ENCODE measurements at regions not wholly inside any gene's neighbourhood (a gene's known extent, or its start where the extent isn't known, plus 50 kb on each side); places are given as distances from the start of the nearest gene placed in this dataset.

- no peaks in the 10 kb centered on the region for H3K79me2 ChIP-seq (ENCODE audit: insufficient read depth, low read length)
- Mint-ChIP-seq H3K27ac (ENCODE audit: unreplicated experiment) (no peak overlapping the region), H3K4me1 (ENCODE audit: low read depth, unreplicated experiment) (peaks cover 19% of the 10 kb centered on the region), H3K36me3 (ENCODE audit: low read depth, unreplicated experiment) (no peaks in the 10 kb centered on the region), H3K4me3 (ENCODE audit: unreplicated experiment) (no peak overlapping the region), H3K9me3 (ENCODE audit: unreplicated experiment) (peaks cover 5% of the 10 kb centered on the region), H3K27me3 (ENCODE audit: low read depth, unreplicated experiment) (peaks cover 6% of the 10 kb centered on the region)
- no peak overlapping the region for H3K4me2 ChIP-seq (ENCODE audit: low read length)
- H3K27ac ChIP-seq (ENCODE audit: low read depth, low read length) = no peak overlapping the region
- H3K9ac ChIP-seq (ENCODE audit: low read length) = no peak overlapping the region
- H3K9me3 ChIP-seq (ENCODE audit: insufficient read depth, low read depth, low read length) = no peaks in the 10 kb centered on the region
- no peak for TF ChIP-seq EZH2 (IDR thresholded peaks at IDR 0.05; ENCODE audit: insufficient read depth, low read length)
- TF ChIP-seq CTCF (IDR thresholded peaks at IDR 0.05; ENCODE audit: insufficient read depth, low read depth, low read length) = no peak
- no peak overlapping the region for H2AFZ ChIP-seq (ENCODE audit: low read depth, low read length)
- H3K36me3 ChIP-seq (ENCODE audit: insufficient read depth, low read length) = no peaks in the 10 kb centered on the region
- DNase-seq (ENCODE audit: low read depth) (no peak), FAIRE-seq (no peak)
- H4K20me1 ChIP-seq (ENCODE audit: insufficient read depth, low read length) = no peaks in the 10 kb centered on the region
- H3K4me1 ChIP-seq (ENCODE audit: insufficient read depth, low read length) = no peaks in the 10 kb centered on the region
- H3K4me3 ChIP-seq (ENCODE audit: insufficient read depth, low read depth, low read length) = no peak overlapping the region
- H3K27me3 ChIP-seq (ENCODE audit: insufficient read depth, low read length) = no peaks in the 10 kb centered on the region
Observed at GRCh38 chr10:36185097-36185496, 543.0 kb upstream of the FZD8 start.

GRCh38 chr10:36183726-36184125 is 541.6 kb upstream of the FZD8 start:
- DNase-seq (ENCODE audit: low read depth) (no peak), FAIRE-seq (no peak)
- H3K9me3 Mint-ChIP-seq (ENCODE audit: unreplicated experiment) = no peaks in the 10 kb centered on the region
- Histone ChIP-seq H3K27me3 (ENCODE audit: insufficient read depth, low read length) (no peaks in the 10 kb centered on the region), H3K9me3 (ENCODE audit: insufficient read depth, low read depth, low read length) (no peaks in the 10 kb centered on the region), H3K4me2 (ENCODE audit: low read length) (no peak overlapping the region), H4K20me1 (ENCODE audit: insufficient read depth, low read length) (no peaks in the 10 kb centered on the region), H3K4me3 (ENCODE audit: insufficient read depth, low read depth, low read length) (no peak overlapping the region), H3K79me2 (ENCODE audit: insufficient read depth, low read length) (no peaks in the 10 kb centered on the region), H3K9ac (ENCODE audit: low read length) (no peak overlapping the region), H3K36me3 (ENCODE audit: insufficient read depth, low read length) (no peaks in the 10 kb centered on the region), H3K27ac (ENCODE audit: low read depth, low read length) (no peak overlapping the region), H2AFZ (ENCODE audit: low read depth, low read length) (no peak overlapping the region), H3K4me1 (ENCODE audit: insufficient read depth, low read length) (no peaks in the 10 kb centered on the region)
- H3K27me3 Mint-ChIP-seq (ENCODE audit: low read depth, unreplicated experiment) = peaks cover 6% of the 10 kb centered on the region
- TF ChIP-seq CTCF (IDR thresholded peaks at IDR 0.05; ENCODE audit: insufficient read depth, low read depth, low read length) = no peak
- H3K36me3 Mint-ChIP-seq (ENCODE audit: low read depth, unreplicated experiment) = no peaks in the 10 kb centered on the region
- H3K4me1 Mint-ChIP-seq (ENCODE audit: low read depth, unreplicated experiment) = peaks cover 19% of the 10 kb centered on the region
- no peak overlapping the region for H3K4me3 Mint-ChIP-seq (ENCODE audit: unreplicated experiment)
- H3K27ac Mint-ChIP-seq (ENCODE audit: unreplicated experiment) = no peak overlapping the region

GRCh38 chr10:36183056-36183455 is 541.0 kb upstream of the FZD8 start:
- H3K79me2 ChIP-seq (ENCODE audit: insufficient read depth, low read length) = no peaks in the 10 kb centered on the region
- no peak overlapping the region for H2AFZ ChIP-seq (ENCODE audit: low read depth, low read length)
- no peak overlapping the region for H3K9ac ChIP-seq (ENCODE audit: low read length)
- Mint-ChIP-seq H3K4me1 (ENCODE audit: low read depth, unreplicated experiment) (peaks cover 19% of the 10 kb centered on the region), H3K27me3 (ENCODE audit: low read depth, unreplicated experiment) (peaks cover 4% of the 10 kb centered on the region), H3K27ac (ENCODE audit: unreplicated experiment) (no peak overlapping the region), H3K4me3 (ENCODE audit: unreplicated experiment) (no peak overlapping the region), H3K36me3 (ENCODE audit: low read depth, unreplicated experiment) (no peaks in the 10 kb centered on the region), H3K9me3 (ENCODE audit: unreplicated experiment) (no peaks in the 10 kb centered on the region)
- H3K36me3 ChIP-seq (ENCODE audit: insufficient read depth, low read length) = no peaks in the 10 kb centered on the region
- FAIRE-seq = no peak
- H3K27ac ChIP-seq (ENCODE audit: low read depth, low read length) = no peak overlapping the region
- no peak for DNase-seq (ENCODE audit: low read depth)
- no peaks in the 10 kb centered on the region for H4K20me1 ChIP-seq (ENCODE audit: insufficient read depth, low read length)
- TF ChIP-seq CTCF (IDR thresholded peaks at IDR 0.05; ENCODE audit: insufficient read depth, low read depth, low read length) (no peak), EZH2 (IDR thresholded peaks at IDR 0.05; ENCODE audit: insufficient read depth, low read length) (no peak)
- H3K4me1 ChIP-seq (ENCODE audit: insufficient read depth, low read length) = no peaks in the 10 kb centered on the region
- no peaks in the 10 kb centered on the region for H3K9me3 ChIP-seq (ENCODE audit: insufficient read depth, low read depth, low read length)
- no peak overlapping the region for H3K4me2 ChIP-seq (ENCODE audit: low read length)
- H3K27me3 ChIP-seq (ENCODE audit: insufficient read depth, low read length) = no peaks in the 10 kb centered on the region
- no peak overlapping the region for H3K4me3 ChIP-seq (ENCODE audit: insufficient read depth, low read depth, low read length)

Data from astrocyte (in vitro differentiated cells and primary cell).